Mesendoderm (in vitro differentiated cells): ENCODE measurements at regions not wholly inside any gene's neighbourhood (a gene's known extent, or its start where the extent isn't known, plus 50 kb on each side); places are given as distances from the start of the nearest gene placed in this dataset.

ENCODE experiments used
- DNase-seq: peaks from one replicate; pipeline ENCODE4 v3.0.0; 2013
- H2AK5ac ChIP-seq: 2 replicates; pipeline ENCODE4 v1.6.1; 2013; ENCODE audit warnings: low read length, inconsistent platforms
- H2BK120ac ChIP-seq: 2 replicates; pipeline ENCODE4 v1.6.1; 2013; ENCODE audit warnings: low read depth, mild to moderate bottlenecking, low read length, moderate library complexity, mixed read lengths
- H2BK15ac ChIP-seq: replicated peaks from 2 replicates; pipeline ENCODE4 v1.6.1; 2013; ENCODE audit warnings: low read depth, mild to moderate bottlenecking, moderate library complexity
- H2BK5ac ChIP-seq: 2 replicates; pipeline ENCODE4 v1.6.1; 2013; ENCODE audit warnings: low read length, inconsistent platforms
- H3K18ac ChIP-seq: 2 replicates; pipeline ENCODE4 v1.6.1; 2013; ENCODE audit warnings: mild to moderate bottlenecking, low read length, mixed read lengths
- H3K23ac ChIP-seq: one replicate; pipeline ENCODE4 v1.6.1; 2013; ENCODE audit warnings: low read length
- H3K27ac ChIP-seq: 2 replicates; pipeline ENCODE4 v1.5.1; 2013; ENCODE audit warnings: low read depth, mild to moderate bottlenecking, inconsistent platforms, low read length, moderate library complexity
- H3K27me3 ChIP-seq: 2 replicates; pipeline ENCODE4 v1.6.1; 2013; ENCODE audit warnings: low read length, control low read depth, mild to moderate bottlenecking, inconsistent platforms; ENCODE audit not compliant: insufficient read depth, poor library complexity
- H3K36me3 ChIP-seq: 2 replicates; pipeline ENCODE4 v1.6.1; 2013; ENCODE audit warnings: low read length, inconsistent platforms; ENCODE audit not compliant: control insufficient read depth, insufficient read depth
- H3K4ac ChIP-seq: one replicate; pipeline ENCODE4 v1.6.1; 2013; ENCODE audit warnings: low read depth, mild to moderate bottlenecking, low read length, moderate library complexity
- H3K4me1 ChIP-seq: 2 replicates; pipeline ENCODE4 v1.6.1; 2013; ENCODE audit warnings: low read depth, low read length, inconsistent platforms; ENCODE audit not compliant: control insufficient read depth
- H3K4me2 ChIP-seq: 2 replicates; pipeline ENCODE4 v1.6.1; 2013; ENCODE audit warnings: low read length
- H3K4me3 ChIP-seq: 2 replicates; pipeline ENCODE4 v1.5.1; 2013; ENCODE audit warnings: mild to moderate bottlenecking, low read length
- H3K56ac ChIP-seq: one replicate; pipeline ENCODE4 v1.6.1; 2013; ENCODE audit warnings: low read length
- H3K79me1 ChIP-seq: 2 replicates; pipeline ENCODE4 v1.6.1; 2013; ENCODE audit warnings: low read length, inconsistent platforms
- H3K79me2 ChIP-seq: 2 replicates; pipeline ENCODE4 v1.6.1; 2013; ENCODE audit warnings: mild to moderate bottlenecking, low read length; ENCODE audit not compliant: control insufficient read depth, insufficient read depth
- H3K9ac ChIP-seq: 2 replicates; pipeline ENCODE4 v1.6.1; 2013; ENCODE audit warnings: low read length, inconsistent platforms
- H4K5ac ChIP-seq: one replicate; pipeline ENCODE4 v1.6.1; 2013; ENCODE audit warnings: low read length
- H4K8ac ChIP-seq: one replicate; pipeline ENCODE4 v1.6.1; 2013; ENCODE audit warnings: low read depth, mild to moderate bottlenecking, control low read depth, low read length, moderate library complexity
- WGBS: extraction: QIAGEN DNeasy Blood & Tissue Kit; methylation state at CpG from one replicate; pipeline ENCODE4 v1.1.7; 2013; ENCODE audit warnings: low lambda C conversion rate, missing lambda C conversion rate; ENCODE audit not compliant: insufficient coverage; ENCODE audit errors: extremely low coverage; 5-methylcytosine and 5-hydroxymethylcytosine counted together

GRCh38 chr4:155512046-155512445 lies 135.3 kb upstream of the MAP9 start:
- Histone ChIP-seq H3K56ac (no peak overlapping the region), H2BK15ac (no peak overlapping the region), H3K4me3 (no peak overlapping the region), H3K4me1 (no peaks in the 10 kb centered on the region), H3K79me1 (no peaks in the 10 kb centered on the region), H3K27me3 (no peaks in the 10 kb centered on the region), H2BK5ac (no peak overlapping the region), H4K8ac (no peak overlapping the region), H2AK5ac (no peak overlapping the region), H3K36me3 (no peaks in the 10 kb centered on the region), H3K9ac (no peak overlapping the region), H3K27ac (no peak overlapping the region), H3K79me2 (no peaks in the 10 kb centered on the region), H3K4ac (no peak overlapping the region), H3K23ac (no peak overlapping the region), H3K4me2 (no peak overlapping the region), H3K18ac (no peak overlapping the region), H2BK120ac (no peak overlapping the region), H4K5ac (no peak overlapping the region)
- no CpG with 5 or more reads among the region's 1 CpG for WGBS
- no peak for DNase-seq

- DNase-seq = no peak
- Histone ChIP-seq H3K23ac (no peak overlapping the region), H3K4me2 (no peak overlapping the region), H2BK5ac (no peak overlapping the region), H3K56ac (no peak overlapping the region), H3K4me3 (no peak overlapping the region), H2BK15ac (no peak overlapping the region), H3K36me3 (no peaks in the 10 kb centered on the region), H3K79me2 (no peaks in the 10 kb centered on the region), H4K5ac (no peak overlapping the region), H3K9ac (no peak overlapping the region), H4K8ac (no peak overlapping the region), H3K18ac (no peak overlapping the region), H2AK5ac (no peak overlapping the region), H3K4me1 (no peaks in the 10 kb centered on the region), H3K27me3 (no peaks in the 10 kb centered on the region), H3K79me1 (no peaks in the 10 kb centered on the region), H2BK120ac (no peak overlapping the region), H3K27ac (no peak overlapping the region), H3K4ac (no peak overlapping the region)
- WGBS = no CpG with 5 or more reads among the region's 2 CpGs
These were observed 134.0 kb upstream of the MAP9 start for GRCh38 chr4:155510771-155511170.

- no peak for DNase-seq
- Histone ChIP-seq H3K23ac (no peak overlapping the region), H3K27ac (no peak overlapping the region)
These were observed 132.8 kb upstream of the MAP9 start for GRCh38 chr4:155509555-155509954.

GRCh38 chr4:155506745-155507144 lies 130.0 kb upstream of the MAP9 start:
- Histone ChIP-seq H3K79me1 (no peaks in the 10 kb centered on the region), H3K27me3 (no peaks in the 10 kb centered on the region), H3K56ac (no peak overlapping the region), H3K27ac (no peak overlapping the region), H3K9ac (no peak overlapping the region), H2AK5ac (no peak overlapping the region), H3K4me3 (no peak overlapping the region), H3K4me1 (no peaks in the 10 kb centered on the region), H4K8ac (no peak overlapping the region), H3K23ac (no peak overlapping the region), H3K36me3 (no peaks in the 10 kb centered on the region), H3K4ac (no peak overlapping the region), H3K4me2 (no peak overlapping the region), H2BK120ac (no peak overlapping the region), H4K5ac (no peak overlapping the region), H3K18ac (no peak overlapping the region), H3K79me2 (no peaks in the 10 kb centered on the region), H2BK15ac (no peak overlapping the region), H2BK5ac (no peak overlapping the region)
- DNase-seq = no peak
- no CpG with 5 or more reads among the region's 4 CpGs for WGBS

More at GRCh38 chr4:155509555-155509954, 132.8 kb upstream of the MAP9 start:
- no peak overlapping the region for H3K4me2 ChIP-seq
- H3K56ac ChIP-seq = no peak overlapping the region
- no peak overlapping the region for H2BK15ac ChIP-seq
- H3K9ac ChIP-seq = no peak overlapping the region
- H3K36me3 ChIP-seq = no peaks in the 10 kb centered on the region
- H3K79me2 ChIP-seq = no peaks in the 10 kb centered on the region
- no peak overlapping the region for H2BK5ac ChIP-seq
- H3K4me1 ChIP-seq = no peaks in the 10 kb centered on the region
- H3K18ac ChIP-seq = no peak overlapping the region
- no peak overlapping the region for H3K4ac ChIP-seq
- H2BK120ac ChIP-seq = no peak overlapping the region
- H3K79me1 ChIP-seq = no peaks in the 10 kb centered on the region
- H4K5ac ChIP-seq = no peak overlapping the region
- H3K4me3 ChIP-seq = no peak overlapping the region
- no peak overlapping the region for H2AK5ac ChIP-seq
- H4K8ac ChIP-seq = no peak overlapping the region
- H3K27me3 ChIP-seq = no peaks in the 10 kb centered on the region

GRCh38 chr4:155505321-155505720 lies 128.6 kb upstream of the MAP9 start:
- Histone ChIP-seq H3K27ac (no peak overlapping the region), H2BK15ac (no peak overlapping the region), H2AK5ac (no peak overlapping the region), H4K8ac (no peak overlapping the region), H3K23ac (no peak overlapping the region), H3K79me2 (no peaks in the 10 kb centered on the region), H3K4me1 (no peaks in the 10 kb centered on the region), H2BK120ac (no peak overlapping the region), H3K4me3 (no peak overlapping the region), H2BK5ac (no peak overlapping the region), H3K18ac (no peak overlapping the region), H3K9ac (no peak overlapping the region), H3K4ac (no peak overlapping the region), H3K36me3 (no peaks in the 10 kb centered on the region), H3K4me2 (no peak overlapping the region), H4K5ac (no peak overlapping the region), H3K56ac (no peak overlapping the region), H3K79me1 (no peaks in the 10 kb centered on the region), H3K27me3 (no peaks in the 10 kb centered on the region)
- DNase-seq = no peak
- no CpG with 5 or more reads among the region's 3 CpGs for WGBS

GRCh38 chr4:155497306-155497705 lies 120.5 kb upstream of the MAP9 start:
- H3K27ac ChIP-seq = no peak overlapping the region
- DNase-seq = no peak
- WGBS = no CpG with 5 or more reads among the region's 4 CpGs

More at GRCh38 chr4:155497306-155497705, 120.5 kb upstream of the MAP9 start:
- Histone ChIP-seq H3K23ac (no peak overlapping the region), H4K8ac (no peak overlapping the region), H2BK120ac (no peak overlapping the region), H4K5ac (no peak overlapping the region), H3K4me2 (no peak overlapping the region), H3K79me2 (no peaks in the 10 kb centered on the region), H3K4ac (no peak overlapping the region), H3K27me3 (no peaks in the 10 kb centered on the region), H3K4me3 (no peak overlapping the region), H3K36me3 (no peaks in the 10 kb centered on the region), H3K18ac (no peak overlapping the region), H3K9ac (no peak overlapping the region), H3K79me1 (no peaks in the 10 kb centered on the region), H2AK5ac (no peak overlapping the region), H2BK15ac (no peak overlapping the region), H3K4me1 (peaks cover 2% of the 10 kb centered on the region), H3K56ac (no peak overlapping the region), H2BK5ac (no peak overlapping the region)
